Tibial nerve (tissue), 4 donors: ENCODE measurements at regions not wholly inside any gene's neighbourhood (a gene's known extent, or its start where the extent isn't known, plus 50 kb on each side); places are given as distances from the start of the nearest gene placed in this dataset.
"Not testable (repeated sequence)": the region's sequence is repeated elsewhere in the genome, so short reads cannot be mapped to it uniquely, and the experiment has no call there.

Source experiments
- DNase-seq, 2 donors: peaks; one replicate each; pipeline ENCODE4 v3.0.0-alpha.2; 2019; ENCODE audit warnings: low spot score in 2 of 2
- H3K27ac ChIP-seq, 4 donors: fragments of 200-600 bp; sonication (generic) in 3 of 4; one replicate each; pipeline ENCODE4 v1.5.1; 2017 to 2019; ENCODE audit warnings: mild to moderate bottlenecking in 1 of 4
- H3K27me3 ChIP-seq, 2 donors: fragments of 200-600 bp; sonication (generic) in 1 of 2; one replicate each; pipeline versions ENCODE4 v1.5.1 to v1.6.0; 2017 to 2019
- H3K36me3 ChIP-seq, 3 donors: fragments of 200-600 bp; sonication (generic); one replicate each; pipeline ENCODE4 v1.5.1; 2018 to 2019
- H3K4me1 ChIP-seq, 4 donors: fragments of 200-600 bp; sonication (generic) in 3 of 4; one replicate each; pipeline ENCODE4 v1.5.1; 2017 to 2019
- H3K4me3 ChIP-seq, 4 donors: fragments of 200-600 bp; sonication (generic) in 3 of 4; one replicate each; pipeline ENCODE4 v1.5.1; 2017 to 2019; ENCODE audit warnings: mild to moderate bottlenecking in 1 of 4, moderate library complexity in 1 of 4
- H3K9me3 ChIP-seq, 4 donors: fragments of 200-600 bp; sonication (generic) in 3 of 4; one replicate each; pipeline ENCODE4 v1.5.1; 2017 to 2019
- EP300 ChIP-seq, 2 donors: sonication (generic); formaldehyde crosslinking; IDR thresholded peaks; one replicate each; pipeline ENCODE4 v1.6.1; 2017; ENCODE audit warnings: antibody characterized with exemption in 2 of 2, mild to moderate bottlenecking in 1 of 2
- POLR2A ChIP-seq, 2 donors: fragments of 450-650 bp; IDR thresholded peaks; one replicate each; pipeline ENCODE4 v1.6.1; 2017; ENCODE audit warnings: antibody characterized with exemption in 2 of 2, mild to moderate bottlenecking in 2 of 2, moderate library complexity in 2 of 2
- WGBS, 2 donors: methylation state at CpG; one replicate each; pipeline ENCODE4 v1.1.5; 2018; 5-methylcytosine and 5-hydroxymethylcytosine counted together
- TF ChIP-seq, protein P1 (sequence below), 5 experiments: fragments of 200-600 bp in 3 of 5; fragments of 450-650 bp in 2 of 5; sonication (generic) in 3 of 5; IDR thresholded peaks; one replicate each; pipeline ENCODE4 v1.5.1; 2016 to 2019; ENCODE audit warnings: antibody characterized with exemption in 5 of 5, mild to moderate bottlenecking in 3 of 5, moderate library complexity in 2 of 5

DNA sequence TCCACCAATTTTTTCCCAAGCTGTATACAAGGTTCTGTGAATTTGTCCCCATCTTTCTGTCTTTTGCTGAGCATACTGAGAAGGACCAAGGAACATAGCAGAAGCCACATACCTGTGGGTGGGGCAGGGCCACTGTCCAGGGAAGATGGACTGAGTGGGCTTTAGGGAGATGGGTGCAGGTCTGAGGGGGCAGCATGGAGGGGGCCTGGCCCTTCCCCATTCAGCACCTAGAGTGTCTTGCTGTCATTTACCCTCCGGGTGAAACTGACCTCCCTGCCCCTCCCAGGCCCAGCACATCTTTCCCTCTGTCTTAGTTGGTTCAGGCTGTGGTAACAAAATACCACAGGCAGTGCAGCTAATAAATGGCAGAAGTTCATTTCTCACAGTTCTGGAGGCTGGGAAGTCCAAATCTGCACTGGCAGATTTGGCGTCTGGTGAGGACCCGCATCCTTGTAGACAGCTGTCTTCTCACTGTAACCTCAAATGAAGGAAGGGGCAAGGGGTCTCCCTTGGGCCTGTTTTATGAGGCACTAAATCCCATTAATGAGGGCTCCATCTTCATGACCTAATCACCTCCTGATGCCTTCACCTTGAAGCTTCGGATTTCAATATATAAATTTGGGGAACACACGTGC, 180.0 kb upstream of the SMAD3 start:
- H3K27me3 ChIP-seq: no peaks in the 10 kb centered on the region
- H3K36me3 ChIP-seq: no peaks in the 10 kb centered on the region
- H3K4me3 ChIP-seq: no peak overlapping the region
- no peak for DNase-seq
- H3K9me3 ChIP-seq: peaks cover 0 to 9% (median 0%) of the 10 kb centered on the region in 4 donors
- 90 to 98% methylated on average over 5 of the region's 5 CpGs for WGBS, 2 donors
- TF ChIP-seq POLR2A (IDR thresholded peaks at IDR 0.05) (no peak), EP300 (IDR thresholded peaks at IDR 0.05) (no peak)
- TF ChIP-seq, protein P1, sequence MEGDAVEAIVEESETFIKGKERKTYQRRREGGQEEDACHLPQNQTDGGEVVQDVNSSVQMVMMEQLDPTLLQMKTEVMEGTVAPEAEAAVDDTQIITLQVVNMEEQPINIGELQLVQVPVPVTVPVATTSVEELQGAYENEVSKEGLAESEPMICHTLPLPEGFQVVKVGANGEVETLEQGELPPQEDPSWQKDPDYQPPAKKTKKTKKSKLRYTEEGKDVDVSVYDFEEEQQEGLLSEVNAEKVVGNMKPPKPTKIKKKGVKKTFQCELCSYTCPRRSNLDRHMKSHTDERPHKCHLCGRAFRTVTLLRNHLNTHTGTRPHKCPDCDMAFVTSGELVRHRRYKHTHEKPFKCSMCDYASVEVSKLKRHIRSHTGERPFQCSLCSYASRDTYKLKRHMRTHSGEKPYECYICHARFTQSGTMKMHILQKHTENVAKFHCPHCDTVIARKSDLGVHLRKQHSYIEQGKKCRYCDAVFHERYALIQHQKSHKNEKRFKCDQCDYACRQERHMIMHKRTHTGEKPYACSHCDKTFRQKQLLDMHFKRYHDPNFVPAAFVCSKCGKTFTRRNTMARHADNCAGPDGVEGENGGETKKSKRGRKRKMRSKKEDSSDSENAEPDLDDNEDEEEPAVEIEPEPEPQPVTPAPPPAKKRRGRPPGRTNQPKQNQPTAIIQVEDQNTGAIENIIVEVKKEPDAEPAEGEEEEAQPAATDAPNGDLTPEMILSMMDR (IDR thresholded peaks at IDR 0.05): no peak
- peaks cover 0 to 42% (median 11%) of the 10 kb centered on the region in 4 donors for H3K4me1 ChIP-seq
- H3K27ac ChIP-seq: no peak overlapping the region

DNA sequence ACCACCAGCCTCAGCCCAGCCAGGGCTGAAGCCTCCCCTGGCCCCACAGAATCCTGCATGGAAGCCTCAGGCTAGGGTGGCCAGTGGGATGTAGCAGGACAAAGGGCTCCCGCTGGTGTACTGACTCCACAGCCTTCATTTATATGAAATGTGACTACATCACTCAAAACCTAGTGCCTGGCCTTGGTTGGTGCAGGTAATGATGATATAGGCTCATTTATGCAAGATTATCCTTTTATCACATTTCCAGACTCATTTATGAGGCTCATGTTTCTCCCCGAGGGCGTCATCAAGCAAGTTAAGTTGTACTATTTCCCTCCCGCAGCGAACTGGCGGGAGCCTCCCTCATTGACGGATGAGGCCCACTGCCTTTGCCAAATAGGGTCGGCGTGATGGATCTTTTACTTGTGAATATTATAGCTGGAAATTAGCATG, 179.1 kb upstream of the SMAD3 start:
- Histone ChIP-seq H3K27me3 (no peaks in the 10 kb centered on the region), H3K4me3 (no peak overlapping the region), H3K9me3 (peaks cover 0 to 9% (median 0%) of the 10 kb centered on the region in 4 donors), H3K36me3 (no peaks in the 10 kb centered on the region), H3K4me1 (peaks cover 0 to 34% (median 11%) of the 10 kb centered on the region in 4 donors), H3K27ac (no peak overlapping the region)
- no peak for DNase-seq
- WGBS, 2 donors: 88 to 92% methylated on average over 9 of the region's 9 CpGs
- TF ChIP-seq, protein P1 (IDR thresholded peaks at IDR 0.05): no peak
- TF ChIP-seq EP300 (IDR thresholded peaks at IDR 0.05) (no peak), POLR2A (IDR thresholded peaks at IDR 0.05) (no peak)

DNA sequence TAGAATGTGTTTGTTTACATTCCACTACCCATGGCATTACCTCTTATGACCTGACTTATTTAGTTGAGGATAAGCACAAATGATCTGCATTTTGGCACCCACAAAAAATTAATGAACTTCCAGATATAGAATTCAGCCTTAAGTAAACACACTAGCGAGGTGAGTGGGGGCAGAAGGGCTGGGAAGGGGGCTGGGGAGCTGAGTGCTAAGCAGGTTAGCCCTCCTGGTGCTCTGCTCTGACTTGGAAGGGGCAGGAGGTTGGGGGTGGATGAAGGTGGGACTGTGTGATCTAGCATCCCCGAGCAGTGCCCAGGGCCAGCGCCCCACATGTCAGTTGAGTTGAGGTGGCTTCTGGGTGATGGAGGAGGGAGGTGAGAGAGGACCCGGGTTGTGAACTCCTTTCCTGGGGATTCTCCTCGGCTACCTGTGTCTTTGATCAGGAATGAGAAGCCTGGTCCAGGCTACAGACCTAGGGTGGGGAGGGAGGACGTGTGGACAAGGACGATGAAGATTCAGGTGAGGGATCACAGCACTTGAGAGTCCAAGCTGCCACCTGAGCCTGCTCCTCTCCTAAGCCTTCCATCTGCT, 178.6 kb upstream of the SMAD3 start:
- peaks cover 0 to 29% (median 11%) of the 10 kb centered on the region in 4 donors for H3K4me1 ChIP-seq
- H3K27me3 ChIP-seq: no peaks in the 10 kb centered on the region
- no peak for DNase-seq
- H3K27ac ChIP-seq: no peak overlapping the region
- H3K4me3 ChIP-seq: no peak overlapping the region
- 92 to 94% methylated on average over 7 of the region's 7 CpGs for WGBS, 2 donors
- H3K9me3 ChIP-seq: peaks cover 0 to 9% (median 0%) of the 10 kb centered on the region in 4 donors
- TF ChIP-seq EP300 (IDR thresholded peaks at IDR 0.05) (no peak), POLR2A (IDR thresholded peaks at IDR 0.05) (no peak)
- TF ChIP-seq, protein P1 (IDR thresholded peaks at IDR 0.05): no peak
- H3K36me3 ChIP-seq: no peaks in the 10 kb centered on the region

DNA sequence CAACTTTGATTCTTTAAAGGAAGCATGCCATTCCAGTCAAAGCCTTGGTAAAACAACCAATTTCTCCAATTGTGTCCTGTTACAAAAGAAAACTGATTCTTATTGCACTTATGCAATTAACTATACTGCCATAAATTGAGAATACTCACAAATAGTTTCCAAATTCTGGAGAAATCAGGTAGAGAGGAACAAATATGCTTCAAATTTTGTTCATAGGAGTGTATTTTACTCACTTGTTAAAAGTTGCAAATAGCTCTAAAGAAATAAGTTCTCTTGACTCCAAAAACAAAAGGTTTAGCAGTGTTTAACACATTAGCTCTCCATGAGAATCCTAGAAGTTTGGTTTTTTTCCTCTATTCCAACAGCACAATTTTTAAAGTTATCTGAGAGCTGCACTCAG, 176.1 kb upstream of the SMAD3 start:
- H3K4me3 ChIP-seq, H3K27me3 ChIP-seq, H3K36me3 ChIP-seq, H3K27ac ChIP-seq, DNase-seq, H3K9me3 ChIP-seq, H3K4me1 ChIP-seq: not testable (repeated sequence)

DNA sequence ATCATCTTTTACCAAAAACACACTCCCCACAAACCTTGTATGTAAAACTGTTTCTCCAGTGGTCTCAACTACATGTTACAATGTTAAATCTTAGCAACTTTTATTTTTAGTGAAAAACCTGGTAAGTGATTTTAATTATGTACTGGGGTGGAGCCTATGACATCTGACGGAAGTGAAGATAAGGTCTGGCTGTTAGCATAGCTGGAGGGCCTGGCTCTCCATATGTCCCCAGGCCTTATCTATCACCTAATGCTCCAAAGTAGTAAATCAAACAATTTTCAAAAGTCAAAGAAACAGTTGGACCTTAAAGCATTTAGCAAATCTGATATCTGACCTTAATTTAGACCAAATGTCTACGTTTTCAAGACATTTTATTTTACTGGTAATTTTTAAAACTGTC, 173.6 kb upstream of the SMAD3 start:
- no peak overlapping the region for H3K27ac ChIP-seq
- TF ChIP-seq POLR2A (IDR thresholded peaks at IDR 0.05) (no peak), EP300 (IDR thresholded peaks at IDR 0.05) (no peak)
- TF ChIP-seq, protein P1 (IDR thresholded peaks at IDR 0.05): no peak
- no peak overlapping the region for H3K4me3 ChIP-seq
- peaks cover 0 to 4% (median 0%) of the 10 kb centered on the region in 4 donors for H3K4me1 ChIP-seq
- H3K9me3 ChIP-seq: peaks cover 0 to 9% (median 0%) of the 10 kb centered on the region in 4 donors
- no peak for DNase-seq
- 54 to 66% methylated on average over 2 of the region's 2 CpGs for WGBS, 2 donors
- H3K36me3 ChIP-seq: no peaks in the 10 kb centered on the region
- H3K27me3 ChIP-seq: no peaks in the 10 kb centered on the region
